Head of caudate nucleus (tissue), 42 donors: ENCODE measurements at regions not wholly inside any gene's neighbourhood (a gene's known extent, or its start where the extent isn't known, plus 50 kb on each side); places are given as distances from the start of the nearest gene placed in this dataset.
"Not testable (repeated sequence)": the region's sequence is repeated elsewhere in the genome, so short reads cannot be mapped to it uniquely, and the experiment has no call there.

Experiments
- DNase-seq, 42 donors: peaks; one replicate each; pipeline versions ENCODE4 v3.0.0 to v3.0.0-alpha.2; 2020 to 2021; ENCODE audit warnings: mixed read lengths in 7 of 42
- intact Hi-C: fragments of 100-400 bp; cut with DNase I; formaldehyde crosslinking; loops from one replicate; pipeline ENCODE4 v1.15.0; 2022

DNA sequence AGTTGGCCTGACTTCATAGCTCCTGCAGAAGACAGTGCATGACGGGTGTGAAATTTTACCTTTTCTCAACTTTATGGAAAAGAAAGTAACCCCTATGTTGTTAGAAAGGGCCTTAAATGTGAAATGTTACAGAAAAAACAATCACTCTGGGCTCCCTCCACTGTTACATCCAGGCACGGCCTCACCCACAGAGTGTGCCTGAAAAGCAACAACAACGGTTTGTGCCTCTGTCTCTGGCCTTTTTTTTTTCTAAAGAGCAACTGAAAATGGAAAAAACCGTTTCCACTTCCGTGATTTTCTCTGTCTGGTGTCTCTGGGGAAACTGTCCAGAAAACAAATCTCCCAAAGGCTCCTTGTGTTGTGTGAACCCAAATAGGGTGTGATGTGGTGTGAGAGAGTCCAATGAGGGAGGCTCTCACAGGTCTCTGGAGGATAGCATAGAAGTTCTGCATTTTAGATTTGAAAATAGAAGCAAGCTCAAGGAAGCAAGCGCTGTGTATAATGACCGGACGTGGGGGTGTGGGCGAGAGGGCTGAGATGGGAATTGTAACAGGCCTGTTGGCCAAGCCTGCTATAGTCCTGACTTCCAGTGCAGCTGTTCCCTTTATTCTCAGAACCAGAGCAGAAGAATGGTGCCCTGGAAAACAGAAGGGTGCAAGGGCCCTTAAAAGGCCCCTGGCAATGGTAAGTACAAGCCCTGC, 221.8 kb upstream of the TUT7 start:
- no peak for DNase-seq
- intact Hi-C loops: no loop called here

DNA sequence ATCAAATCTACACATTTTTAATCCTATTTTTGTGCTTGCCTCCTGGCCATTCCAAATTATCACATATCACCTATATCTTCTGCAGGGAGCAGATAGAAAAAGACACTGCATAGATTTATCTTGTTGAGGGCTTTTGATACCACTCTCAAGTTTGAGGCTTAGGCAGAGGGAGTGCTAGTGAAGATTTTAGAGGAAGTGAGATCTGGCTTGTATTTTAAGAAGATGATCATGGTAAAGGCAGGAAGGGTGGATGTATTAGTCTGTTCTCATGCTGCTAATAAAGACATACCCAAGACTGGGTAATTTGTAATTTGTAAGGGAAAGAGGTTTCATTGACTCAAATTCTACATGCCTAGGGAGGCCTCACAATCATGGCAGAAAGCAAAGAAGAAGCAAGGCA, 220.9 kb upstream of the TUT7 start:
- intact Hi-C loops: no loop called here

DNA sequence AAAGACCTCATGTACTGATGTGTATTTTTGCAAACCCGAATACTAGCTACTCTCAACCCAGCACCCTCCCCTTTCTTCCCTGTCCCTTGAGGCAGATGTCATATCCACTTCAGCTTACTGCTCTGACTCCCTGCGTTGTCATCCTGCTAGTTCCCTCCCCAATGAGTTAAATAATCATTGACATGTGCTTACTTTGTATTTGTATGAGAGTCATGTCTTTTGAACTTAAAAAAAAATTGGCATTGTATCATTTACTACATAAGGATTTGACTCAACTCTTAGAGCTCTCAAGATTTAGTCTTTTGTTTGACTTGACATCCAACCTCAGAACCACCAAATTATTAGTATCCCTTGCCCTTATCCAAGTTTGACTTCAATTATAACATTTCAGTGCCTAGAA, 219.7 kb upstream of the TUT7 start:
- DNase-seq: no peak
- intact Hi-C loops: no loop called here

More for the DNA sequence above, 220.9 kb upstream of the TUT7 start:
- DNase-seq: no peak

DNA sequence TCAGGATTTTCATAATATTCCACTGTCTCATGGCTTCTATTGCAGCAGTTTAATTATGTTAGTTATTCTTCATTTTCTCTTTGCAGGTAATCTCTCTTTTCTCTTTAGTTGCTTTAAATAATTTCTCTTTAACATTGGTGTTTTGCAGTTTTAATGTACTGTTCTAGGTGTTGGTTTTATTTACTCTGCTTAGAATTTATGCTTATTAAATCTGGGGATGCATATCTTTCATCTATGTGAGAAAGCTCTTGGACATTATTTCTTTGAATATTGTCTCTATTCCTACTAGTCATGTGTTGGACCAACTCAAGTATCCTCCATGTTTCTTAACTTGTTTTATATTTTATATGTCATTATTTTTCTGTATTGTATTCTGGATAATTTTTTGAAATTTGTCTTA, 218.7 kb upstream of the TUT7 start:
- intact Hi-C loops: no loop called here
- DNase-seq: no peak

DNA sequence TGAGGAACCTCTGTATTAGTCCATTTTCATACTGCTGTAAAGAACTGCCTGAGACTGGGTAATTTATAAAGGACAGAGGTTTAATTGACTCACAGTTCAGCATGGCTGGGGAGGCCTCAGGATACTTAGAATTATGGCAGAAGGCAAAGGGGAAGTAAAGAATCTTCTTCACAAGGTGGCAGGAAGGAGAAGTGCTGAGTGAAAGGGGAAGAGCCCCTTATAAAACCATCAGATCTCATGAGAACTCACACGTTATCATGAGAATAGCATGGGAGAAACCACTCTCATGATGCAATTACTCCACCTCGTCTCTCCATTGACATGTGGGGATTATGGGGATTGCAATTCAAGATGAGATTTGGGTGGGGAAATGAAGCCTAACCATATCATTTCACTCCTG, 211.4 kb upstream of the TUT7 start:
- intact Hi-C loops, DNase-seq: not testable (repeated sequence)

DNA sequence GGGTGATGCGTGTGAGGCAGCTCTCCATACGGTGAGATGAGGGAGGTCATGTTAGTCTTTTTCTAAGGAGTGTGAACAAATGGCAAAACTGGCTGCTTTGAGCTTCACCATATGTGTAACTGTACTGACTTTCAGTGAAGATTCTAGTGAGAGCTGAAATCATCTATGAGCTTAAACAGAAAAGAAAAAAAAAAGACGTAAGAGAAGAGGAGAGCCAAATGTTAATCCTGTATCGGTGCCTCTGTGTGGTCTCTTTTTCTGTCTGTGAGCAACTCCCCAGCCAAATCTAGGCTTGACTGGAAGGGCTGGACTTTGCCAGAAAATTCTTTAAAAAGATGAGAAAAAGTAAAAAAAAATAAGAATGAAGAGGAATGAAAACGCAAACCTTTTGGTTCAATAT, 209.7 kb upstream of the TUT7 start:
- intact Hi-C loops: no loop called here
- DNase-seq: no peak

DNA sequence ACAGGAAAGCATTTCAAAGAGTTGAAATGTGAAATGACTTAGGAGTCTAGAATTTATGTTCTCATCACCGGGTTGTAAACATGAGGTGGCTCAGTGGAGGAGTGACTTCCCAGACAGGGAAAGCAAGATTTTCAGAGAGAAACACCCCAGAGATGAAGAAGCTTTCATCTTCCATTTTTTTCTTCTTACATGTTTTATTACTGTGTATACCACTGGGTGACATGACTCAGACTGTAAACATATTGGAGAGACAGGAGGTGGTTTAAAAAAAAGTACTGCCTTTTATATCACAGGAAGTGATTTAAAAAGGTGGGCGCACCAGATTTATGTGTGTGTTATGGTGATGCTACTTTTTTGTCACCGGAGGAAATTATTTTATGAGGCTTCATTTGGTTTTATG, 209.1 kb upstream of the TUT7 start:
- intact Hi-C loops: no loop called here
- DNase-seq: no peak

DNA sequence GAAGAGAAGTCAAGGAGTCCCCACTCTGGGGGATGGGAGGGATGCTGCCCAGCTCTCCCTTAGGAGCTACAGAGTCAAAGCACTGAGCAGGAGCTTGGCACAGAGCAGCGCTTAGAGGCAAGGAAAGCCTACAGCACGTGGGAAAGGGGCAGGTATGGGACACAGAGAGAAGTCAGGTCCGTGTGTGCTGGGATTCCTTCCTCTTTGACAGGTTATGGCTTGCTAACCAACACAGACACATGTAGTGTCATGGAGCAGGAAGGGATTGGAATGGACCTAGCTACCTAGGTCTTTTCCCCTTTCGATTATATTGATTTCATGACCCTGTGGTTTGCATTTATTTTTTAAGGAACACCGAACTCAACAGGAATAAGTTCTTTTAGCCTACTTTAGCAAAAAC, 208.5 kb upstream of the TUT7 start:
- DNase-seq: no peak
- intact Hi-C loops: no loop called here

DNA sequence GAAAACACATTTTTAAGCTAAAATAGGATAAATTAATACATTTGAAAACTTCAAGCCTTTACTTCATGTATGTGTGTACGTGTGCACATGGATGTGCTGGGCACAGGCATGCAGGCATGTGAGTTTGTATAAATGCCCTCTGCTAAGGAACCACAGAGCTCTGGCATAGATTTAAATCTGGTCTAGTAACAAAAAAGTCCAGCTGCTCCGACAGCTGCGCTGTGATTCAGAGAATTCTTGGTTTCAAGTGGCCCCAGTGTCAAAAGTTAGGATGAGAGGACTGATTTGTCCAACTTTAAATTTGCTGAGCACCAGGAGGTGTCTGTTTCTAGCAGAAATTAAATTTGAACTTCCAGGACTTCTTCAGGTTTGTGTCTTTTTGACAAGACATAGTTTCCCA, 203.7 kb upstream of the TUT7 start:
- DNase-seq: no peak

DNA sequence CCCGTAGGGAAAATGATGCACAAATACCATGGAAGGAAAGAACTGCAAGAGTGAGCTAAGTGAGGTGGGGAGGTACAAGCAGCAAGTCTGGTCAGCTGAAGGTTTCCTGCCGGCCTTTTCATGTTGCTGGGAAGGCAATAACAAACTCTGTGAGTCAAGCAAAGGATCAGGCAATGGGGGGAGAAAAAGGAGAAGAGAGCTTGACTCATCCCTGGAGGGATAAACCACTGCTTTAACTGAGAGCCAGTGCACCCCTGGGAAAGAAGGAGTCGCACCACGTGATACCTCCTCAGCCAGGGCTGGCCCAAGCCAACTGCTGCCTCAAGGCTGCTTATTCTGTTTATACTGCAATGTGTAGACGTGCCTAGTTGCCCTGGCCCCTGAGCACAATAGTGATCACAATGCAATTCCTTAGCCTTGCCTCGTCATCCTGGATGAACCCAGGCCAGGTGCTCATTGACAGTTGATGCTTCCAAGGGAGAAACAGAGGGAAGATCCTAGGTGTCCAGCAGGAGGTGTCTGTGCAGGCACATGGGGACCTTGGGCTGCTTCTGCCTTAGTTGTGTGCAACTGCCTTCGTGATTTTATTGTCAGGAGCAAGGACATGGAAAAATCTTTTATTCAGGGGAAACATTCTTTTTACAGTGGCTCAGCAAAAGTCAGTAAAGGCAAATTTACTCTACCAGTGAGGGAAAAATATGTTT, 203.0 kb upstream of the TUT7 start:
- no peak for DNase-seq
- intact Hi-C loops: no loop called here

More for the DNA sequence above, 203.7 kb upstream of the TUT7 start:
- intact Hi-C loops: no loop called here

DNA sequence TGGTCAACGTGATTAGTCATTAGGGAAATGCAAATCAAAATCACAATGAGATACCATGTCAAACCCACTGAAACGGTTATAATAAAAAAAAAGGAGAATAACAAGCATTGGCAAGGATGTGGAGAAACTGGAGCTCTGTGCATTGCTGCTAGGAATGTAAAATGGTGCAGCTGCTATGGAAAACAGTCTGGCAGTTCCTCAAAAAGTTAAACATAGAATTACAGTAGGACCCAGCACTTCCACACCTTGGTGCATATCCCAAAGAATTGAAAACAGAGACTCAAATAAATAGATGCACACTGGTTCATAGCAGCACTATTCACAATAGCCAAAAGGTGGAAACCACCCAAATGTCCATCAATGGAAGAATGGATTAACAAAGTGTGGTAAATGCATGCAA, 201.5 kb upstream of the TUT7 start:
- DNase-seq: no peak
- intact Hi-C loops: no loop called here

DNA sequence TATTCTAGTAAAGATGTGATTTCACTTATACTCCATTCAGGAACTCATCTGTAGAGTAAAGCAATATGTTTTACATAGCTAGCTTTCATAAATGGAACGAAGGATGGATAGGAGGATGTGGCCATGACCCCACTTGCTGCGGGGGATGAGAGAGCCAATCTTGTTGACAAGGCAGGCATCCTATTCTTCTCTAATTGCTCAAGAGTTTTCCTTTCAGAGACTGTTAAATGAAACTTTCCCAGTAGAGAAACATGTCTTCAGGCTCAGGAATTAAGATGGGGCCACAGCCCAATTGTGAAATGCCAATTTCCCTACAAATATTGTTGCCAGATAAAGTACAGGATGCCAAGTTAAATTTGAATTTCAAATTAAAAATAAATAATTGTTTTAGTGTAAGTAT, 196.2 kb upstream of the TUT7 start:
- no peak for DNase-seq
- intact Hi-C loops: no loop called here

DNA sequence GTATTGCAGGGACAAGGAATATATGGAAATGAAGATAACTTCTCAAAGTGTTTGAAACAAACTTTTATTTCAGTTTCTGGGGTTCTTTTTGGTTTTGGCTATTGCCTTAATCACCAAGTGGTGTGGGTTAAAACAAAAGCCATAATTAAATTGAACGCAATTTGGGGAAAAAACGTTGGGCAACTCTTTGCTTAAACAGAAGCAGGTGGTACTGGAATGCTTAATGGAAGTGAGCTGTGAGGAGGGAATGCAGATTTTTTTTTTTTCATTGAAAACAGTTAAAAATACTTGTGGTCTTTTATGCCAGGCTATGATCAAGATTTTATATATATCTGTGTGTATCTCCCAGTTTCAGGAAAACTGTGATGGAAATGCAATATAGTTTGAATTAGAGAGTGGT, 195.7 kb upstream of the TUT7 start:
- no peak for DNase-seq
- intact Hi-C loops: no loop called here

DNA sequence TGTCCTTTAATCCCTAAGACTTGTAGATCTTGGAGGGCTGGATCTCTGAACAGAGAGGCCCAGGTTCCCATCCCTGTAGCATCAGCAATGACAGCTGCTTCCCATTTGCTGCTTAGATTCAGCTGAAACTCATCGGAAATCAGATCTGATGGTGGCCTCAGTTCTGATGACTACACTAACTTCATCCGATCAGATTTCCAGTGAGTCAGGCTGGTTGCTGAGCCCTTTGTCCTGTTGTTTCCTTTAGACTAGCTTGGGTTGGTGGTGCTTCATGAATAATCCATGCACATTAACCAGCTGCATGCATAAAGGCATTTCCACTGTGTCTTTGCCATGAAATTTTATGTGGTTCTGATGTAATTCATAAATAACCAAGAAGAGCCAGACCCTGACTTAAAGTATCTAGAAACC, 195.2 kb upstream of the TUT7 start:
- intact Hi-C loops: no loop called here
- DNase-seq: no peak

DNA sequence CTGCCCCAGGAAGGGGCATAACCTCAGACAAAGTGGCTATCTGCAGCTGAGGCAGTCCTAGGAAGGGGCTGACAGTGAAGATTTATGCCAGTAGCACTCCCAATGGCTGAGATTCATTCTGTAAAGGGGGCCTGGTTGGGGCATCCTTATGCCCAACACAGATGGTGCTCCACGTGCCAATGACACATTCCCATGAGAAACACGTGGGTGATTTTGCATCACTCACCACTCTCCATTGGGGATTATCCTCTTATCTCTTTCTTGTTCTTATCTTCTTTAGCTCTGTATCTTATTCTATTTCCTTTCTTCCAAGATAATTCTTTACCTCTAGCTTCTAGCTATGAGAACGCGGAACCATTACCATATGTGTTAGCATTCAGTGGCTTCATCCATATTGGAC, 194.0 kb upstream of the TUT7 start:
- no peak for DNase-seq
- intact Hi-C loops: no loop called here

DNA sequence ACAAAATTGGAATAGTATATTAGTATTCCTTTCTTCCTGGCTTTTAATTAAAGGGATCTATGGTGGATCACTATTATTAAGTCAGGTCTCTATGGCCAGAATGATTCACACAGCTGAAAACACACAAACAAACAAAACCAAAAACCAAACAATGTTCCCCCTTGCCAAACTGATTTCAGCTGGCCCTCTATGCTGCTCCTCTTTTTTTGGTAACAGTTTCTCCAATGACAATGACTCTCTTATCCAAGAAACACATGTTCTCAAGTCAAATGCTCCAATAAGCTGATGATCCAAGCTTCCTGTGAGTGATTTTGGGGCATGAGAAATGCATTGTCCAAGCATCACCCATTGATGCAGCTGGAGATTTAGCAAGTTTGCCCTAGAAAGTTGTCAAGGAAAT, 193.4 kb upstream of the TUT7 start:
- no peak for DNase-seq
- intact Hi-C loops: no loop called here

DNA sequence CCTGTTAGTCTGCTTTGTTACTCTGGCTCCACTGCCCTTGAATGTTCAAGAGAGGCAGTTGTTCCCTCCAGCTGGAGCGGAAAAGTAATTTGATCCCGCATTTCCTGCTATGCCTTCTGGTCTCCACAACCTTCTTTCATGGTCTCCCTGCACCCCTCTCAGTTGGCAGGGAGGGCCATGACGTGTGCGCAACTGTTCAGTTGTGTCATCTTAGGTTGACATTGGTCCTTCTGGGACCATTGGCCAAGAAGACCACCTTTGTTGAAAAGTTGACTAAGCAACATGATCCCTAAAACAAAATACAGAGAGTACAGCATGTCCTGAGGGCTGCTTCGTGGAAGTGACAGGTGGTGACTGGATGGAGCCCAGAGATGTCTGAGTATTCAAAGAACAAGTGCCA, 192.5 kb upstream of the TUT7 start:
- intact Hi-C loops: no loop called here
- no peak for DNase-seq

DNA sequence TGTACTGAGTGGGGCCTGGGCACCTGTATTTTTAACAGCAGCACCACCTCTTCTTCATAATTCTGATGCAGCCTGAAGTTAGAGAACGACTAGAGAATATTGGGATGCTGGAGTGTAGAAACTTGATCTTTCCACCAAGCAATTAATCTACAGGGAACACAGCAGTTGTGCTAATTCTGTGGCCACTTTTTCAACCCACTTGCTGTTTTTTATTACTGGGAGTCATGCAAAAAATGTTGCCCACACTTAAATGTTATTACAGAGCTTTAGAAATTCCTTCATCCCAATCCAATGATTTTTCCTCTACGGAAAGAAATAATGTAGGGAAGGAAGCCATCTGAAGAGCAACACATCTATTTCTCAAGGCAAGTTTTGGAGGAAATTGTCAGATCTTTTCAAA, 190.9 kb upstream of the TUT7 start:
- no peak for DNase-seq
- intact Hi-C loops: no loop called here

DNA sequence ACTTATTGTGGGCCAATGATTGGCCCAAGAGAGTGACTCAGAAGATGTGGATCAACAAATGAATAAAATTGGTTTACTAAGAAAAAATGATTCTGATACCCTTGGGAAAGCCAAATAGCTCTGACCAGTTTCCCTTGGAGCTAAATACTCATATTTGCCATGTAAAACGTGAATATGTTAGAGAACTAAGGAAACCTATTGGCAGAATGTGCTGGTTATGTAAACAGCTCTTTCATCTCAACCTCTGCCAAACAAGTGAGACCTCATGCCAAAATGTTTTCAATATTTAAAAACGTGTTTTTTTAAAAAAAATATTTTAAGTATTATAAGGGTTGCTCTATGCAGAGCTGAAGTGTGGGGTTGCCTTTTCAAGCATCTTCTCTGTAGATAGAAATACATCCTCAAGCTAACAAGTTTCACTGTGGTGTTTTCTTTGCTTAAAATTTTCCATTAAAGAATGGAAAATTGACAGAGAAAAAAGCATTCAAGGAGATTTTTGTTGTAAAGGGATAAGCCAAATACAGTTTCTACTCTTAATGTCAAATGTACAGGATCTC, 186.9 kb upstream of the TUT7 start:
- intact Hi-C loops: no loop called here
- no peak for DNase-seq

DNA sequence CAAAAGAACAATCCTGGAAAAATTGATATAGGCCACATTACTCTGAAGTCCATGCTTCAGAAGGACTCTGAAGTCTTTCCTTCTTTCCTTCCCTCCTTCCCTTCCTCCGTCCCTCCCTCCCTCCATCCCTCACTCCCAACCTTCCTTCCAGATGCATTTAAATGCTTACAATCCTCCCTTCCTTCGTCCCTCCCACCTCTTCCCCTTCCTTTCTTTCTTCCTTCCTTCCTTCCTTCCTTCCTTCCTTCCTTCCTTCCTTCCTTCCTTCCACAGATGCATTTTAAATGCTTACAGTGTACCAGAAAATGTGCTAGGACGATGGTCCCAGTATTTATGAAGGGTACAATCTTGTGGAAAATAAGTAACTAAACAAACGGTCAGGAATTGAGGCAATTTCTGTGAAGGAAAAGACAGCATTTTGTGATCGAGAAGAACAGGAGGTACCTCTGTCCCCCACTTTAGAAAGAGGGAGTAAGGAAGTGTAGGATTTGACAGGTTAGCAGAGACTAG, 181.3 kb upstream of the TUT7 start:
- intact Hi-C loops: no loop called here
- DNase-seq: no peak
